Stimulated activated CD4-positive, alpha-beta T cell treated with anti-CD3 and anti-CD28 coated beads, Interleukin-1b, Interleukin-23, amount 100 ng/mL, for 24 hours (primary cell): ENCODE measurements at regions not wholly inside any gene's neighbourhood (a gene's known extent, or its start where the extent isn't known, plus 50 kb on each side); places are given as distances from the start of the nearest gene placed in this dataset.

Source experiments
- DNase-seq, 4 experiments: peaks; one replicate each; pipeline ENCODE4 v3.0.0-alpha.2; 2020; ENCODE audit warnings: low read depth in 4 of 4, low spot score in 1 of 4

GRCh38 chr6:114453737-114454276 lies 111.0 kb upstream of the HS3ST5 start:
- no peak for DNase-seq

GRCh38 chr6:114452785-114453401 lies 110.1 kb upstream of the HS3ST5 start:
- no peak for DNase-seq

- DNase-seq = no peak
These were observed 107.8 kb upstream of the HS3ST5 start for GRCh38 chr6:114450631-114451030.

GRCh38 chr6:114449659-114450058 lies 106.8 kb upstream of the HS3ST5 start:
- no peak for DNase-seq

- no peak for DNase-seq
These were observed 103.5 kb upstream of the HS3ST5 start for GRCh38 chr6:114446342-114446741.

- DNase-seq = no peak
These were observed 103.0 kb upstream of the HS3ST5 start for GRCh38 chr6:114445846-114446245.

- no peak for DNase-seq
These were observed 96.6 kb upstream of the HS3ST5 start for GRCh38 chr6:114439411-114439810.

GRCh38 chr6:114437235-114437634 lies 94.4 kb upstream of the HS3ST5 start:
- DNase-seq = no peak

- no peak for DNase-seq
These were observed 93.9 kb upstream of the HS3ST5 start for GRCh38 chr6:114436691-114437090.

GRCh38 chr6:114435985-114436384 lies 93.2 kb upstream of the HS3ST5 start:
- no peak for DNase-seq

GRCh38 chr6:114432400-114432799 lies 89.6 kb upstream of the HS3ST5 start:
- no peak for DNase-seq

GRCh38 chr6:114431641-114432040 lies 88.8 kb upstream of the HS3ST5 start:
- no peak for DNase-seq

- no peak for DNase-seq
These were observed 87.8 kb upstream of the HS3ST5 start for GRCh38 chr6:114430534-114431124.

- no peak for DNase-seq
These were observed 85.5 kb upstream of the HS3ST5 start for GRCh38 chr6:114428341-114428740.

GRCh38 chr6:114421199-114421598 lies 78.4 kb upstream of the HS3ST5 start:
- no peak for DNase-seq

GRCh38 chr6:114419175-114419574 lies 76.4 kb upstream of the HS3ST5 start:
- no peak for DNase-seq

- no peak for DNase-seq
These were observed 75.6 kb upstream of the HS3ST5 start for GRCh38 chr6:114418304-114418972.

GRCh38 chr6:114407426-114408035 lies 64.7 kb upstream of the HS3ST5 start:
- DNase-seq = no peak

GRCh38 chr6:114404339-114404955 lies 61.6 kb upstream of the HS3ST5 start:
- DNase-seq = no peak

- no peak for DNase-seq
These were observed 61.0 kb upstream of the HS3ST5 start for GRCh38 chr6:114403858-114404257.

GRCh38 chr6:114398481-114398880 lies 55.7 kb upstream of the HS3ST5 start:
- no peak for DNase-seq
